Activated naive CD4-positive, alpha-beta T cell treated with anti-CD3 and anti-CD28 coated beads, Interleukin-2, amount 10 ng/mL, durations not matched to agents 7 days and 5 days (primary cell): ENCODE measurements at regions not wholly inside any gene's neighbourhood (a gene's known extent, or its start where the extent isn't known, plus 50 kb on each side); places are given as distances from the start of the nearest gene placed in this dataset.

Experiments
- CTCF ChIA-PET: fragments of 350-600 bp; sonication (Branson Sonifier 250); formaldehyde crosslinking; loops from one replicate; lab custom pipeline; 2021; ENCODE audit warnings: antibody characterized with exemption; lab: Charles Lee
- DNase-seq: peaks from one replicate; pipeline ENCODE4 v3.0.0-alpha.2; 2020
- H3K27ac Mint-ChIP-seq: one replicate; pipeline ENCODE4 v1.8.0; 2021; ENCODE audit warnings: mild to moderate bottlenecking, moderate library complexity, mixed read lengths
- H3K27me3 Mint-ChIP-seq: one replicate; pipeline ENCODE4 v1.8.0; 2021; ENCODE audit warnings: mild to moderate bottlenecking, mixed read lengths
- H3K36me3 Mint-ChIP-seq: one replicate; pipeline ENCODE4 v1.8.0; 2021; ENCODE audit warnings: mixed read lengths
- H3K4me1 Mint-ChIP-seq: one replicate; pipeline ENCODE4 v1.8.0; 2021; ENCODE audit warnings: mixed read lengths
- H3K4me3 Mint-ChIP-seq: one replicate; pipeline ENCODE4 v1.8.0; 2021; ENCODE audit warnings: mild to moderate bottlenecking, moderate library complexity, mixed read lengths
- H3K9me3 Mint-ChIP-seq: one replicate; pipeline ENCODE4 v1.8.0; 2021; ENCODE audit warnings: mixed read lengths

DNA sequence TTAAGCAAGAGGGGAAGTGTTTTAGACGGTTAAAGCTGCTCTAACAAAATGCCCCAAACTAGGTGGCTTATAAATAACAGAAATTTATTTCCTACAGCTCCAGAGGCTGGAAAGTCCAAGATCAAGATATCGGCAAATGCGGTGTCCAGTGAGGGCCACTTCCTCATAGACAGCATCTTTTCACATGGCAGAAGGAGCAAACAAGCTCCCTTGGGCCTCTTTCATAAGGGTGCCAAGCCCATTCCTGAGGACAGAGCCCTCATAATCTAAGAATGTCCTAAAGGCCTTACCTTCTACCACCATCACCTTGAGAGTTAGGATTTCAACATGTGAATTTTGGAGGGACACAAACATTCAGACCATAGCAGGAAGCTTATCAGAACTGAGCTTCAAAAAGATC is 57.3 kb upstream of the PPP1CB start:
- Mint-ChIP-seq H3K4me1 (no peaks in the 10 kb centered on the region), H3K4me3 (no peak overlapping the region), H3K27ac (no peak overlapping the region), H3K9me3 (no peaks in the 10 kb centered on the region), H3K27me3 (peaks cover 21% of the 10 kb centered on the region), H3K36me3 (no peaks in the 10 kb centered on the region)
- DNase-seq: no peak
- CTCF ChIA-PET: interaction anchor here (1.1 to 1.4 kb wide), 2 partner anchors 12 to 100 kb away, joined by 3 read pairs; no protein-coding TSS in a partner anchor

DNA sequence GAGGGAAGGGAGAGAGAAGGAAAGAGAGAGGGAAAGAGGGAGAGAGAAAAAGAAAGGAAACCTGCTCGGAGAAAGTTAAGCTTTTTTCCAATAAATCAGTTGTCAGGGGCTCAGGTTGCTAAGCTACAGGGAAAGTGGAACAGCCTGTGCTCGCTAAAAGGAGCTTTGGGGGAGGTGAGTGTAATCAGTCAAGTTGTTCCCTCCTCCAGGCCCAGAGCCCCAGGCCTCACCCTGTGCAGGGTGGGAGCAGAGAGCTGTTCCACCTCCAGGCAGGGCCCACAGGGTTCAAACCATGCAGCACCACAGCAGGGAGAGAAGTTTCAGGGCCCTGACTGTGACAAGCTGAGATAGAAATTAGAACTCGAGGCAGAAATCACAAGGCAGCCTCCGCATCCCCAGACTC is 56.4 kb upstream of the PPP1CB start:
- no peak for DNase-seq
- no peak overlapping the region for H3K4me3 Mint-ChIP-seq
- H3K27ac Mint-ChIP-seq: no peak overlapping the region
- H3K9me3 Mint-ChIP-seq: no peaks in the 10 kb centered on the region
- peaks cover 16% of the 10 kb centered on the region for H3K27me3 Mint-ChIP-seq
- no peaks in the 10 kb centered on the region for H3K36me3 Mint-ChIP-seq
- CTCF ChIA-PET: interaction anchor here (0.7 to 1.1 kb wide), 2 partner anchors 101 to 148 kb away, joined by 3 to 4 read pairs; no protein-coding TSS in a partner anchor
- no peaks in the 10 kb centered on the region for H3K4me1 Mint-ChIP-seq

DNA sequence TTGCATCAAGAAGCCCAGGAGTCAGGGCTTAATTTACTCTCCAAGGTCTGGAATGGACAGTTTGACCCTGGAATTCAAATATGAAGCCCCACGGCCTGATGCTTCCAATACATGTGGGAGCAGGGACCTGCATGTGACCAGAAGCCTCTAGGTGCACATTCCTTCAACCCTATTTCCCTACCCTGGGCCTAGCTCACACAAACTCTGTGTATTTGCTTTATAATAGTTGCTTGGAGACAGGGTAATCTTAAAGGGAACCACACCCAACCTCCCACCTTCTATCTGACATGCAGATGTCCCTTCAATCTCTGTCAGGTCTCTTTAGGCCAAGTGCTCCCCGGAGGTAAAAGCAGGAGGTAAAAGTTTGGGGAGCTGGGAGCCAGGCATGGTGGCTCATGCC is 55.4 kb upstream of the PPP1CB start:
- Mint-ChIP-seq H3K9me3 (no peaks in the 10 kb centered on the region), H3K36me3 (no peaks in the 10 kb centered on the region), H3K27ac (no peak overlapping the region), H3K4me1 (no peaks in the 10 kb centered on the region), H3K4me3 (no peak overlapping the region), H3K27me3 (peaks cover 13% of the 10 kb centered on the region)
- DNase-seq: no peak
- CTCF ChIA-PET: no interaction called here

DNA sequence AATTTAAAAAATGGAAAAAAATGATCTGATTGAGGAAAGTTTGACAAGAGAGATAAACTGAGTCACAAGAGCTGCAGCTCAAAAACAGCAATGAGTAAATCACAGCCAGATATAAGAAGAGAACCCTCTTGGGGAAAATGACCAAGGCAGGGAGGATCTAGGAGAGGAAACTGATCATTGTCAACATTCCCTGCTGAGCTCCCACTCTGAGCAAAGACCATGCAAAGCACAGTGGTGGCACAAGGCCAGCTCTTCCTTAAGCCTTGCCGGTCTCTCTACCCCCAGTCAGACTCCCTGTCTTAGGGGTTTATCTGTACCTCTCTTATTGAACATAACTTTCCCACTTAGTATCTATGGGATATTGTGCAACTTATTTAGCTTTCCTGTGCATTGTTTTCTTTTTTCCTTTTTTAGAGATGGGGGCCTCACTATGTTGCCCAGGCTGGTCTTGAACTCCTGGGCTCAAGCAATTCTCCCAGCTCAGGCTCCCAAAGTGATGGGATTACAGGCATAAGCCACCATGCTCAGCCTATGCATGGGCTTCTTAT is 54.0 kb upstream of the PPP1CB start:
- H3K4me1 Mint-ChIP-seq: peaks cover 6% of the 10 kb centered on the region
- H3K36me3 Mint-ChIP-seq: peaks cover 4% of the 10 kb centered on the region
- H3K4me3 Mint-ChIP-seq: no peak overlapping the region
- peaks cover 8% of the 10 kb centered on the region for H3K27me3 Mint-ChIP-seq
- no peak overlapping the region for H3K27ac Mint-ChIP-seq
- CTCF ChIA-PET: interaction anchor here (0.9 kb wide), 1 partner anchor 10 kb away, joined by 3 read pairs; no protein-coding TSS in a partner anchor
- no peaks in the 10 kb centered on the region for H3K9me3 Mint-ChIP-seq
- no peak for DNase-seq

DNA sequence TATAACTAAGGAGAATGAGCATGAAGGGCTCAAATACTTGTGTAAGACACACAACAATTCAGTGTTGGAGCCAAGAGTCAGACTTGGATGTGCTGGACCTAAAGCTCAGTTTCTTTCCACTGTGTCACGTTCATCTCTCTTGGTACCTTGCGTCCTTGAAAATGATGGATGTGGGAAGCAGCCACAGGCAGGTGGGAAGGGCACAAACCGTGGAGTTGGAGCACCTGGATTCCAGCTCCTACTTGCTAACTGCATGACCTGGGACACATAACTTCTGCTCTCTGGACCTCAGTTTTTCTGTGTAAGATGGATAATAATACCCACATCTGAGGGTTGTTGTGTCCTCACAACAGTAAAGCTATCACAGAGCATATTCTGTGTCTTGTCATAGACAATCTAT is 53.1 kb upstream of the PPP1CB start:
- H3K27ac Mint-ChIP-seq: no peak overlapping the region
- CTCF ChIA-PET: interaction anchor here (0.7 to 1.4 kb wide), 3 partner anchors 10 to 104 kb away, joined by 3 read pairs; no protein-coding TSS in a partner anchor

More for the DNA sequence above, 53.1 kb upstream of the PPP1CB start:
- H3K27me3 Mint-ChIP-seq: peaks cover 4% of the 10 kb centered on the region
- H3K9me3 Mint-ChIP-seq: peaks cover 1% of the 10 kb centered on the region
- H3K4me3 Mint-ChIP-seq: no peak overlapping the region
- peaks cover 5% of the 10 kb centered on the region for H3K36me3 Mint-ChIP-seq
- H3K4me1 Mint-ChIP-seq: peaks cover 6% of the 10 kb centered on the region
- no peak for DNase-seq
